Upper lobe of left lung (tissue), 6 donors: ENCODE measurements at regions not wholly inside any gene's neighbourhood (a gene's known extent, or its start where the extent isn't known, plus 50 kb on each side); places are given as distances from the start of the nearest gene placed in this dataset.

ENCODE experiments used
- ATAC-seq, 2 donors: fragments of 200-7000 bp; cut with Tn5 transposase; one replicate each; pipeline ENCODE4 v1.9.1; 2022; ENCODE audit warnings: mild to moderate bottlenecking in 2 of 2, moderate library complexity in 2 of 2; ENCODE audit not compliant: low FRiP score in 2 of 2
- DNase-seq, 2 donors: peaks; one replicate each; pipeline ENCODE4 v3.0.0-alpha.2; 2019 to 2020
- H3K27ac ChIP-seq, 4 donors: fragments of 200-600 bp; sonication (generic); one replicate each; pipeline ENCODE4 v1.5.1; 2016 to 2019
- H3K27me3 ChIP-seq, 4 donors: fragments of 200-600 bp; sonication (generic); one replicate each; pipeline ENCODE4 v1.5.1; 2017 to 2019
- H3K36me3 ChIP-seq, 4 donors: fragments of 200-600 bp; sonication (generic); one replicate each; pipeline ENCODE4 v1.5.1; 2016 to 2019
- H3K4me1 ChIP-seq, 4 donors: fragments of 200-600 bp; sonication (generic); one replicate each; pipeline ENCODE4 v1.5.1; 2018 to 2019
- H3K4me3 ChIP-seq, 4 donors: fragments of 200-600 bp; sonication (generic); one replicate each; pipeline ENCODE4 v1.5.1; 2017 to 2019; ENCODE audit warnings: mild to moderate bottlenecking in 2 of 4, moderate library complexity in 1 of 4
- H3K9me3 ChIP-seq, 4 donors: fragments of 200-600 bp; sonication (generic); one replicate each; pipeline ENCODE4 v1.5.1; 2018 to 2019
- CTCF ChIP-seq, 6 experiments: fragments of 450-650 bp in 4 of 6; fragments of 200-600 bp in 2 of 6; sonication (generic) in 2 of 6; IDR thresholded peaks; one replicate each; pipeline ENCODE4 v1.5.1; 2016 to 2019; ENCODE audit warnings: antibody characterized with exemption in 6 of 6
- EP300 ChIP-seq, 4 donors: sonication (generic); formaldehyde crosslinking; IDR thresholded peaks; one replicate each; pipeline ENCODE4 v1.5.1; 2017; ENCODE audit warnings: antibody characterized with exemption in 4 of 4, control low read depth in 2 of 4
- POLR2A ChIP-seq, 4 donors: fragments of 450-650 bp; IDR thresholded peaks; one replicate each; pipeline ENCODE4 v1.5.1; 2016 to 2017; ENCODE audit warnings: antibody characterized with exemption in 4 of 4, mild to moderate bottlenecking in 2 of 4
- POLR2AphosphoS5 ChIP-seq, 2 donors: sonication (generic); formaldehyde crosslinking; IDR thresholded peaks; one replicate each; pipeline ENCODE4 v1.5.1; 2017; ENCODE audit warnings: antibody characterized with exemption in 2 of 2
- WGBS, 2 donors: methylation state at CpG; one replicate each; pipeline ENCODE4 v1.1.5; 2017 to 2018; 5-methylcytosine and 5-hydroxymethylcytosine counted together
- donor health status: DM: no; HTN: no; CAD: no; lungs with moderate emphysema.
- donor health status: DM: no; HTN: yes; CAD: no; lungs with severe emphysema.

GRCh38 chr9:73095425-73095824, 56.2 kb upstream of the ANXA1 start:
- H3K27ac ChIP-seq: no peak overlapping the region
- peaks cover 0 to 9% (median 3%) of the 10 kb centered on the region in 4 donors for H3K4me1 ChIP-seq
- H3K4me3 ChIP-seq: no peak overlapping the region
- TF ChIP-seq CTCF (IDR thresholded peaks at IDR 0.05) (no peak), POLR2A (IDR thresholded peaks at IDR 0.05) (no peak), POLR2AphosphoS5 (IDR thresholded peaks at IDR 0.05) (no peak), EP300 (IDR thresholded peaks at IDR 0.05) (no peak)
- ATAC-seq (no peak), DNase-seq (no peak)
- no peaks in the 10 kb centered on the region for H3K36me3 ChIP-seq
- 93 to 95% methylated on average over 5 of the region's 5 CpGs for WGBS, 2 donors
- no peaks in the 10 kb centered on the region for H3K27me3 ChIP-seq
- H3K9me3 ChIP-seq: no peaks in the 10 kb centered on the region

GRCh38 chr9:73093740-73094379, 57.8 kb upstream of the ANXA1 start:
- 56 to 61% methylated on average over 5 of the region's 5 CpGs for WGBS, 2 donors
- Histone ChIP-seq H3K27ac (peak overlapping the region in 2 of 4 donors; percentile 7 to 15), H3K4me3 (peak overlapping the region in 1 of 4 donors; percentile 18), H3K4me1 (peaks cover 0 to 9% (median 3%) of the 10 kb centered on the region in 4 donors), H3K27me3 (no peaks in the 10 kb centered on the region), H3K36me3 (no peaks in the 10 kb centered on the region), H3K9me3 (no peaks in the 10 kb centered on the region)
- ATAC-seq (no peak), DNase-seq (no peak)
- no peak for TF ChIP-seq EP300 (IDR thresholded peaks at IDR 0.05)
- no peak for TF ChIP-seq POLR2A (IDR thresholded peaks at IDR 0.05)
- TF ChIP-seq CTCF (IDR thresholded peaks at IDR 0.05): no peak
- TF ChIP-seq POLR2AphosphoS5 (IDR thresholded peaks at IDR 0.05): no peak

GRCh38 chr9:73093016-73093739, 58.5 kb upstream of the ANXA1 start:
- no peak overlapping the region for H3K4me3 ChIP-seq

GRCh38 chr9:73091909-73092308, 59.8 kb upstream of the ANXA1 start:
- TF ChIP-seq POLR2AphosphoS5 (IDR thresholded peaks at IDR 0.05) (no peak), CTCF (IDR thresholded peaks at IDR 0.05) (no peak), EP300 (IDR thresholded peaks at IDR 0.05) (no peak), POLR2A (IDR thresholded peaks at IDR 0.05) (no peak)
- H3K4me3 ChIP-seq: no peak overlapping the region
- WGBS, 2 donors: 97 to 98% methylated on average over 2 of the region's 2 CpGs

More at GRCh38 chr9:73093016-73093739, 58.5 kb upstream of the ANXA1 start:
- DNase-seq: no peak
- no peaks in the 10 kb centered on the region for H3K27me3 ChIP-seq
- TF ChIP-seq CTCF (IDR thresholded peaks at IDR 0.05) (no peak), POLR2AphosphoS5 (IDR thresholded peaks at IDR 0.05) (no peak), POLR2A (IDR thresholded peaks at IDR 0.05) (no peak), EP300 (IDR thresholded peaks at IDR 0.05) (no peak)
- H3K4me1 ChIP-seq: peaks cover 0 to 9% (median 3%) of the 10 kb centered on the region in 4 donors
- no peak for ATAC-seq
- H3K36me3 ChIP-seq: no peaks in the 10 kb centered on the region
- H3K27ac ChIP-seq: peak overlapping the region in 2 of 4 donors; percentile 7 to 15
- no peaks in the 10 kb centered on the region for H3K9me3 ChIP-seq

More at GRCh38 chr9:73091909-73092308, 59.8 kb upstream of the ANXA1 start:
- H3K9me3 ChIP-seq: no peaks in the 10 kb centered on the region
- no peaks in the 10 kb centered on the region for H3K27me3 ChIP-seq
- H3K4me1 ChIP-seq: peaks cover 0 to 9% (median 3%) of the 10 kb centered on the region in 4 donors
- H3K36me3 ChIP-seq: no peaks in the 10 kb centered on the region
- DNase-seq (no peak), ATAC-seq (no peak)
- no peak overlapping the region for H3K27ac ChIP-seq
